Islet precursor cell (in vitro differentiated cells): ENCODE measurements at regions not wholly inside any gene's neighbourhood (a gene's known extent, or its start where the extent isn't known, plus 50 kb on each side); places are given as distances from the start of the nearest gene placed in this dataset.

Source experiments
- DNase-seq: peaks from one replicate; pipeline ENCODE4 v3.0.0-alpha.2; 2018

GRCh38 chr2:39515273-39515896 lies 78.3 kb upstream of the MAP4K3 start:
- no peak for DNase-seq

GRCh38 chr2:39515897-39516346 lies 78.8 kb upstream of the MAP4K3 start:
- no peak for DNase-seq

- no peak for DNase-seq
These were observed 79.4 kb upstream of the MAP4K3 start for GRCh38 chr2:39516347-39517101.

GRCh38 chr2:39517102-39517436 lies 80.0 kb upstream of the MAP4K3 start:
- no peak for DNase-seq

GRCh38 chr2:39517622-39518021 lies 80.5 kb upstream of the MAP4K3 start:
- no peak for DNase-seq

GRCh38 chr2:39519886-39520285 lies 82.8 kb upstream of the MAP4K3 start:
- DNase-seq, result no peak

- no peak for DNase-seq
These were observed 84.9 kb upstream of the MAP4K3 start for GRCh38 chr2:39521876-39522517.

- DNase-seq, result no peak
These were observed 85.4 kb upstream of the MAP4K3 start for GRCh38 chr2:39522518-39522877.

GRCh38 chr2:39523308-39524044 lies 86.4 kb upstream of the MAP4K3 start:
- DNase-seq, result no peak

GRCh38 chr2:39524061-39524460 lies 87.0 kb upstream of the MAP4K3 start:
- no peak for DNase-seq

- peak; percentile 59 for DNase-seq
These were observed 87.9 kb upstream of the MAP4K3 start for GRCh38 chr2:39524756-39525635.

- no peak for DNase-seq
These were observed 88.7 kb upstream of the MAP4K3 start for GRCh38 chr2:39525636-39526412.

- no peak for DNase-seq
These were observed 91.6 kb upstream of the MAP4K3 start for GRCh38 chr2:39528701-39529100.

- no peak for DNase-seq
These were observed 92.8 kb upstream of the MAP4K3 start for GRCh38 chr2:39529836-39530235.

GRCh38 chr2:39530411-39530866 lies 93.4 kb upstream of the MAP4K3 start:
- DNase-seq, result no peak

- no peak for DNase-seq
These were observed 94.2 kb upstream of the MAP4K3 start for GRCh38 chr2:39531220-39531777.

GRCh38 chr2:39532933-39533332 lies 95.8 kb upstream of the MAP4K3 start:
- no peak for DNase-seq

- DNase-seq, result no peak
These were observed 97.1 kb upstream of the MAP4K3 start for GRCh38 chr2:39534095-39534711.

GRCh38 chr2:39535636-39536185 lies 98.6 kb upstream of the MAP4K3 start:
- no peak for DNase-seq

- DNase-seq, result no peak
These were observed 100.1 kb upstream of the MAP4K3 start for GRCh38 chr2:39537150-39537549.

GRCh38 chr2:39538718-39539117 lies 101.6 kb upstream of the MAP4K3 start:
- no peak for DNase-seq
